A172 (cell line): ENCODE measurements at regions not wholly inside any gene's neighbourhood (a gene's known extent, or its start where the extent isn't known, plus 50 kb on each side); places are given as distances from the start of the nearest gene placed in this dataset.
"Not testable (repeated sequence)": the region's sequence is repeated elsewhere in the genome, so short reads cannot be mapped to it uniquely, and the experiment has no call there.

Source experiments
- DNase-seq: peaks from one replicate; pipeline ENCODE4 v3.0.0-alpha.2; 2015; ENCODE audit warnings: low spot score

DNA sequence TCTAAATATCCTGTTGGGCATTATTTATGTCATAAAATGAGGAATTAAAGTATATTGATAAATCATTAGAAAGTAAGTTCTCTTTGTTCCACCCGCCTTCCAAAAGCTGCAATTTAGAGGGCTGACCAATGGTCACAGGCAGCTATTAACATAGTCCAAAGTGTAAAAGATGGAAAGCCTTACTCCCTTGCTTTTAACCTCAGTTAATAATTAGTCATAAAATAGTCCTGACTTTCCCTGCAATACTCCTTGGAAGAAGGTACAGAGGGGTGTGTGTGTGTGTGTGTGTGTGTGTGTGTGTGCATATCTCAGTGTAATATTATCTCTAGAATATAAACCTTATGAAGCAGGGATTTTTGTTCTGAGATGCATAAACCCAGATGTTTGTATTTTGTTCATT lies 275.4 kb downstream of the FAT4 start:
- no peak for DNase-seq

DNA sequence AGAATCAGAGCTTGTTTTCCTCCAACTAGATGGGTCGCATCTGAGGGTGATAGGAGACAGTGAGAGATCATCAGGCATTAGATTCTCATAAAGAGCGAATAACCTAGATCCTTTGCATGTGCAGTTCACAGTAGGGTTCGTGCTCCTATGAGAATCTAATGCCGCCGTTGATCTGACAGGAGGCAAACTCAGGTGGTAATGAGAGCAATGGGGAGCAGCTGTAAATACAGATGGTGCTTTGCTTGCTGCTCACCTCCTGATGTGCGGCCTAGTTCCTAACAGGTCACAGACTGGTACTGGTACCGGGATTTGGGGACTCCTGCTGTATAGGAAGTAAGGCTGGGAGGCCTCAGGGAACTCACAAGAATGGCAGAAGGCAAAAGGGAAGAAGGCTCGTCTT lies 276.5 kb downstream of the FAT4 start:
- DNase-seq = no peak

DNA sequence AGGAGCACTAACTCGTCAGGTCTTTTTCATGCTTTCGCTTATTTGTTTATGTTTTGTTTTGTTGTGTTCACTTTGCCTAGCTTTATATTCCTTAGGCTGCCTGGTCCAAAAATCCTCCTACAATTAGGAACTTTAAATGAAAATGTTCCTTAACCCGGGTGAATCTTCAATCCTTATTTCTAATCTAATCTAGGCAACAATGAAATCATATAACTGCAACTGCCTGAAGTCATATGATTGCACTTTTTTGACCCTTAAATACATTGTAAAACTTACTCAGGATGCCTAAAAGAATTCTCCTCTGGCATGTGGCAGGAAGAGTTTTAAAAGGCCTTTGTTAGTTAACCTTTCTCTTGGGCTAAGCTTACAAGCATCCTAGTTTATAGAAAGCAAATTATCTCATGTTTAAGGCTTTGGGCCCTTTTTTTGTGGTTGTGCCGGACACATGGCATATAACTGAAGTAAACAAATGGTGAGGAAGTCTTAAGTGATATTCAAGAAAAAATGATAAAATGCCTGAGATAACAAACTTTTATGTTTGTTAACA lies 279.4 kb downstream of the FAT4 start:
- DNase-seq = no peak

- not testable (repeated sequence) for DNase-seq
Observed at GRCh38 chr4:125605926-125606325, 291.2 kb downstream of the FAT4 start.

- no peak for DNase-seq
Observed at GRCh38 chr4:125620066-125620860, 305.5 kb downstream of the FAT4 start.

GRCh38 chr4:125624951-125625350 lies 310.2 kb downstream of the FAT4 start:
- no peak for DNase-seq

DNA sequence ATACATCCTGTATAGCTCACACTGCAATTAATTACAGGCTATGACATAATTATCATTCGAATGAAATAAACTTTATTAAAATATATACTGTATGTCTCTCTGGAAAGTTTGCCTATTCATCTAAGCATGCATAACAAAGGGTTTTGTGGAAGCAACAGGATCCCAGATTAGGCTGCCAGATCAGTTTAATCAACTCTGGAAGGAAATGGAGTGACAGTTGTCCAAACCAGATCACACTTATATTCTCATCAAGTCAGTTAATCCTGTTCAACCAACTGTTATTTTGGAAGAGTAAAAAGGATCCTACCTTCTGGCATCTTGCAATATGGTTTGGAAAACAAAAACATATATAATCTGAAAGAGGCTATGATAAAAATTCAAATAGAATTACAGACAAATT lies 312.2 kb downstream of the FAT4 start:
- DNase-seq = no peak

GRCh38 chr4:125639182-125639621 lies 324.4 kb downstream of the FAT4 start:
- no peak for DNase-seq

- DNase-seq = no peak
Observed at GRCh38 chr4:125641611-125642010, 326.9 kb downstream of the FAT4 start.

DNA sequence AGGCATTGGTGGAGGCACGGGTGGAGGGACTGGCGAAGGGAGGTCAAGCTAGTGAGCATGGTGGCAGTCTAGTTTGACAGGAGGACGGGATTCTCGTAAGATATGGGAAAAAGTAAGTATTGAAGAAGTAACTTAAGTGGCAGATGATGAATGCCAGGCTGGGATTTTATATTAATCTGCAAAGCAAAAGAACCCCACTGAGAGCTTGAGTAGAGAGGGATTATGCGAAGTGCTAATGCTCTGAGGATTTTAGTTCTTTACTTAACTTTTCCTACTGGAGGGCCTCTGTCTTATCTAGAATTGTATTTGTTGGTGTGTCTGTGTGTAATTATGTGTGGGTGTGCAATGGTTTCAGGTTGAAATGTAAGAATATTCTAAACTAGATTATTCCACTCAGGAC lies 327.9 kb downstream of the FAT4 start:
- DNase-seq = no peak

- DNase-seq = no peak
Observed at GRCh38 chr4:125649452-125649851, 334.7 kb downstream of the FAT4 start.

- no peak for DNase-seq
Observed at GRCh38 chr4:125650557-125650956, 335.8 kb downstream of the FAT4 start.

GRCh38 chr4:125651707-125652357 lies 337.1 kb downstream of the FAT4 start:
- not testable (repeated sequence) for DNase-seq

GRCh38 chr4:125658773-125659172 lies 344.0 kb downstream of the FAT4 start:
- DNase-seq = no peak

DNA sequence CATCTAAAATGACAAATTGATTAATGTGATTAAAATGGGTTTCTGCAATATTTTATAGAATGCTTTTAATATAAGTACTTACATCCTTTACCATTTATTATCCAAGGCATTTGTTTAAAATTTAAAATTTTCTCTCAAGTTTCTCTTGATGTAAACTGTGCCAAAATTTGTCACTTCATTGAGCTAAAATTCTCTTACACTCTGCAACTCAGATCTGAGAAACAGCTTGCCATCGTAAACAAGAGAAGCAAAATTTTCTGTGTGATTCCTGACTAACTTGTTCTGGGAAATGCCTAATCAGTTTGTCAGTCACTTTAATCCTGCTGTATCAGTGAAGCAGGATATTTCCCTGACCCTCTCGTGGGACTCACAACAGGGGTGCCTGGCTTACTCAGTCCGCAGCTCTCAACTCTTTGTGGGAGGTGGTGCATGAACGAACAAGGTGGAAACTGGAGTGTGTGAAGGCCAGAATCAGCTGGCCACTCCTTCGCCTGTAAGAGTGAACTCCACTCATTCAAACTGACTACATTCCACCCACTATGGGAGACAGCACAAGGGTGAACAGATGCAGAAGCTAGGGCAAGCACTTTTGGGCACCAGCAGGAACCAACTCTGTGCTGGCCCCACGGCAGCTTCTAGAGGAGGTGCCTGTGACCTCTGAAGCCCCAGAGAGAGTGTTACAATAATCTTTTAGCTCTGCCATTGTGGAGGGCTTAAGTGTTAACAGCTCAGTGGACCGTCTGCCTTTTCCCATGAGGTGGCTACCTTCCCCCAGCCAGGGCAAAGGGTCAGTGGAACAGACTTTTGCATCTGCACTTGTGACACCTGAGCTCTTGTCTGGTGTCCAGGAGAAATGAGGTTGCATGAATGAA lies 349.4 kb downstream of the FAT4 start:
- DNase-seq = no peak

DNA sequence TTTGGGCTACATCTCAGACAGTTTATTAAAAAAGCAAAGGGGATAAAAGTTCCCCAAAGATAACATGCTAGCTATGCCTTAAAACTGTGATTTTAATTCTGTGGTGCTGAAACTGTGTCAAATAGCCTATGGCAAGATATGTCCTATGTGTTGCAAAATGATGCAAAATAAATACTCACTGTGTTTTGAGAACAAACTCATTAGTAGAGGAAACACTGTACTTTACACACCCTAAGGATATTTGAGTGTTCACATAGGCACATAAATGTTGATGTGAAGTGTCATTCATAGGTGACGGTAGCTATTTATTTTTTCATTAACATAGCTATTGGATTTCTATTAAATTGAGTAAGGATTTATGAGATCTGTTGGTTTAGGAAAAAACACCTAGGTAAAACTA lies 351.9 kb downstream of the FAT4 start:
- no peak for DNase-seq

GRCh38 chr4:125676156-125676555 lies 361.4 kb downstream of the FAT4 start:
- no peak for DNase-seq

DNA sequence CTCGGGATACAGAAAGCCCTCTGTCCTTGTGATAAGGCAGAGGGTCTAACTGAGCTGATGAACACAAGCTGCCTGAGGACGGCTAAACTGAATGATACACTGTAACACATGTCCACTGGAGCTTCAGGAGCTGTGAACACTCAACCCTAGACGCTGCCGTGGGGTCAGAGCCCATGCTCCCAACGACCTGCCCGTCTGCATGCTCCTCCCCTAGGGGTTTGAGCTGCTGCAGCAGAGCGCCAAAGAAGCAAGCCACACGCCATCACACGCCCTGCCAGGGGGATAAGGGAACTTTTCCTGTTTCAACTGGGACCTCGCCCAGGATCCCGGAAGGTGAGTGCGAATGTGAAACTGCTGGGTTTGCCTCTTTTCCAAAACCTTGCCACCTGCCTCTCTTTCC lies 361.8 kb downstream of the FAT4 start:
- no peak for DNase-seq

GRCh38 chr4:125677665-125678307 lies 363.0 kb downstream of the FAT4 start:
- no peak for DNase-seq

- DNase-seq = no peak
Observed at GRCh38 chr4:125679989-125680388, 365.2 kb downstream of the FAT4 start.

- DNase-seq = no peak
Observed at GRCh38 chr4:125681240-125681639, 366.5 kb downstream of the FAT4 start.

DNA sequence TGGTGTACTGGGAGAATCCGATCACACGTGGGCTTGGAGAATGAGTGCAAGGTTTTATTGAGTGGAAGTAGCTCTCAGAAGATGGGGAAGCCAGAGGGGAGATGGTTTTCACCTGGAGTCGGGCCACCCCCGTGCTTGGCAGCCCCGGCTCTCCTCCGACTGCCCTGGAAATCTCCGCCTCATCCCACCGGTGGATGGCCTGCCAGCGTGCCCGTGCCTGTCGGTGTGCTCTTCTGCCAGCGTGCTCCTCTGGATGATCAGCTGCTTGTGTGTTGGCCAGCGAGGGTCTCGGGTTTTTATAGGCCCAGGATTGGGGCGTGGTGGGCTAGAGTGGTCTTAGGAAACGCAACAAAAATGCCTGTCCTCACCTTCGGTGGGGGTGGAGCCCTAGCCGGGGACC lies 368.0 kb downstream of the FAT4 start:
- DNase-seq = no peak
